DMS 273 (cell line): ENCODE measurements at regions not wholly inside any gene's neighbourhood (a gene's known extent, or its start where the extent isn't known, plus 50 kb on each side); places are given as distances from the start of the nearest gene placed in this dataset.

Experiments
- DNase-seq: peaks from one replicate; lab custom pipeline; 2025; ENCODE audit not compliant: unreplicated experiment; lab: John Stamatoyannopoulos, UW

- DNase-seq: no peak
Observed at GRCh38 chr2:861655-862354, 88.8 kb upstream of the SNTG2 start.

- DNase-seq: no peak
Observed at GRCh38 chr2:860259-860855, 90.3 kb upstream of the SNTG2 start.

GRCh38 chr2:858646-859045, 92.0 kb upstream of the SNTG2 start:
- DNase-seq: no peak

- no peak for DNase-seq
Observed at GRCh38 chr2:857937-858336, 92.7 kb upstream of the SNTG2 start.

- DNase-seq: no peak
Observed at GRCh38 chr2:857081-857480, 93.6 kb upstream of the SNTG2 start.

- no peak for DNase-seq
Observed at GRCh38 chr2:856456-856855, 94.2 kb upstream of the SNTG2 start.

- DNase-seq: no peak
Observed at GRCh38 chr2:856041-856440, 94.6 kb upstream of the SNTG2 start.

- no peak for DNase-seq
Observed at GRCh38 chr2:855177-855576, 95.5 kb upstream of the SNTG2 start.

- peak; percentile 59 for DNase-seq
Observed at GRCh38 chr2:854460-854859, 96.2 kb upstream of the SNTG2 start.

GRCh38 chr2:853203-853870, 97.3 kb upstream of the SNTG2 start:
- no peak for DNase-seq

GRCh38 chr2:852168-852567, 98.5 kb upstream of the SNTG2 start:
- no peak for DNase-seq

GRCh38 chr2:851680-852079, 99.0 kb upstream of the SNTG2 start:
- DNase-seq: no peak

GRCh38 chr2:851078-851477, 99.6 kb upstream of the SNTG2 start:
- no peak for DNase-seq

- DNase-seq: no peak
Observed at GRCh38 chr2:850429-850828, 100.2 kb upstream of the SNTG2 start.

GRCh38 chr2:848099-848498, 102.5 kb upstream of the SNTG2 start:
- no peak for DNase-seq

GRCh38 chr2:847669-848068, 103.0 kb upstream of the SNTG2 start:
- DNase-seq: no peak

GRCh38 chr2:844715-845114, 105.9 kb upstream of the SNTG2 start:
- DNase-seq: no peak

- DNase-seq: no peak
Observed at GRCh38 chr2:842151-842803, 108.4 kb upstream of the SNTG2 start.

- no peak for DNase-seq
Observed at GRCh38 chr2:841036-841435, 109.6 kb upstream of the SNTG2 start.

- DNase-seq: no peak
Observed at GRCh38 chr2:834233-834632, 116.4 kb upstream of the SNTG2 start.

GRCh38 chr2:833180-833579, 117.5 kb upstream of the SNTG2 start:
- DNase-seq: no peak

- no peak for DNase-seq
Observed at GRCh38 chr2:832635-833034, 118.0 kb upstream of the SNTG2 start.
